GM18907 (cell line): ENCODE measurements at regions not wholly inside any gene's neighbourhood (a gene's known extent, or its start where the extent isn't known, plus 50 kb on each side); places are given as distances from the start of the nearest gene placed in this dataset.
"Not testable (repeated sequence)": the region's sequence is repeated elsewhere in the genome, so short reads cannot be mapped to it uniquely, and the experiment has no call there.

Experiments
- ATAC-seq: cut with Tn5 transposase; IDR thresholded peaks from one replicate; pipeline ENCODE4 v1.9.1; 2021; ENCODE audit warnings: mild to moderate bottlenecking, moderate library complexity; ENCODE audit not compliant: unreplicated experiment

DNA sequence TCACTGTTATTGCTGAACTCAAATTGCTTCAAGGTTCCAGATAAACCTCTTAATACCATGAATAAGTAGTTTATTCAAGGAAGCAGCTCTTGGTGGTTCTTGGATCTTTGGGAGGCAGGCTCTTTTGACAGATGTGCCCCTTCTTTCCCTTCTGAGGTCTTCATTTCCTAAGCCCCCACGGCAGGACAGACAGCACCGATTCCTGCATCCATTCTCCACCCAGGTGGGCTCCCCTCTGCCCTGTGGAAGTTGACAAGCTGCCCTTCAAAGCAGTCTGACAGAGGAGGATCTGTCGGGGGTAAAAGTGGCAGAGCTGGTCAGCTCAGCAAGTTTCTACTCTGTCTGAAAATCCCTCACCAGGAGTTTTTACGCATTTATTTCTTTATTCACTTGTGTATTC lies 605.3 kb upstream of the B3GAT1 start:
- no peak for ATAC-seq

DNA sequence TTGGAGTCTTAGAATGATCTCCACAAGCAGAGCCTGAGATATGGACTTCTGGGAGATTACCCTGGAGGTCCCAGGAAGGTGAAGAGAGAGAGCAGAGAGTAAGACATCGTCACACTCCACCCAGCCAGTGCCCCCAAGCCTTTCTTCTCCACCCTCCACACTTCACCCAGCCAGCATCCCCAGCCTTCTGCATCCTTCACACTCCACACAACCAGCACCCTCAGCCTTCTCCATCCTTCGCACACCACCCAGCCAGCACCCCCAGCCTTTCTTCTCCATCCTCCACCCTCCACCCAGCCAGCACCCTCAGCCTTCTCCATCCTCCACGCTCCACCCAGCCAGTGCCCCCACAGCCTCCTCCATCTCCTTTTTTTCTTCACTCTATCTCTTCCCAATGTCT lies 603.9 kb upstream of the B3GAT1 start:
- no peak for ATAC-seq

DNA sequence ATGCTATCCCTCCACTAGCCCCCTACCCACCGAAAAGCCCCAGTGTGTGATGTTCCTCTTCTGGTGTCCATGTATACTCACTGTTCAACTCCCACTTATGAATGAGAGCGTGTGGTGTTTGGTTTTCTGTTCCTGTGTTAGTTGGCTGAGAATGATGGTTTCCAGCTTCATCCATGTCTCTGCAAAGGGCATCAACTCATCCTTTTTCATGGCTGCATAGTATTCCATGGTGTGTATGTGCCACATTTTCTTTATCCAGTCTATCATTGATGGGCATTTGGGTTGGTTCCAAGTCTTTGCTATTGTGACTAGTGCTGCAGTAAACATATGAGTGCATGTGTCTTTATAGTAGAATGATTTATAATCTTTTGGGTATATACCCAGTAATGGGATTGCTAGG lies 599.3 kb upstream of the B3GAT1 start:
- not testable (repeated sequence) for ATAC-seq

GRCh38 chr11:135009125-135009524 lies 597.1 kb upstream of the B3GAT1 start:
- ATAC-seq: no peak

DNA sequence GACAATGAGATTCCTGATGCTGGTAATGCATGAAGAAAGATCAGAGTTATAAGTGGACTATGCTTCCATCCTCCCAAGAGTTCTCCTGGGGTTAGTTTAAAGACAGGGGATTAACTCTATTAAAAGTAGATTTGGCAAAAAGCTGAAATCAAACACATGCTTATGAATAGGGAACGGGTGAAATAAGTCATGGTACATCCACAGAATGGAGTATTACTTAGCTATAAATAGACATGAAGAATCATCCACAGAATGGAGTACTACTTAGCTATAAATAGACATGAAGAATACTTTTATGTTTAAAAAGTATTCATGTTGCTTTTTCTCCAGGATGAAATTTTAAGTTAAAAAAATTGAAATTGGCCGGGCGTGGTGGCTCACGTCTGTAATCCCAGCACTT lies 596.4 kb upstream of the B3GAT1 start:
- ATAC-seq: no peak

GRCh38 chr11:135008001-135008405 lies 596.0 kb upstream of the B3GAT1 start:
- ATAC-seq: no peak

- ATAC-seq: no peak
Measured at GRCh38 chr11:135006800-135007199, 594.8 kb upstream of the B3GAT1 start.

DNA sequence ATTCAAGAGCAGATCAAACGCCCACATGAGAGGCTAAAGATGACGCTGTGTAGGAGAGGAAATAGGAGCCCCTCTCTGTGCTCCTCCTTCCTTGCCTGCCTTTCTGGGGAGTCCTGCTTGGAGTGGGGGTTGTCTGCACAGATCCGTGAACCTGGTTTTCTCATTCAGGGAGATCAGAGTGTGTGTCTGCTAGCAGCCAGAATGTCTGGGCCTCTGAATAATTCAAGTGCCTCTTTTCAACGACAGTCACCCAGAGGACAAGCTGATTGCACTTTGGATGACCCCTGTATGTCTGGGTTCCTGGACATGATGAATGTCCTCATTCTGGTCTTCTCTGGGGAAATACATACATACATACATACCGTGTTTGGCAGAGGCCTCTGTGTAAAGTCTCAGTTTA lies 592.5 kb upstream of the B3GAT1 start:
- no peak for ATAC-seq

DNA sequence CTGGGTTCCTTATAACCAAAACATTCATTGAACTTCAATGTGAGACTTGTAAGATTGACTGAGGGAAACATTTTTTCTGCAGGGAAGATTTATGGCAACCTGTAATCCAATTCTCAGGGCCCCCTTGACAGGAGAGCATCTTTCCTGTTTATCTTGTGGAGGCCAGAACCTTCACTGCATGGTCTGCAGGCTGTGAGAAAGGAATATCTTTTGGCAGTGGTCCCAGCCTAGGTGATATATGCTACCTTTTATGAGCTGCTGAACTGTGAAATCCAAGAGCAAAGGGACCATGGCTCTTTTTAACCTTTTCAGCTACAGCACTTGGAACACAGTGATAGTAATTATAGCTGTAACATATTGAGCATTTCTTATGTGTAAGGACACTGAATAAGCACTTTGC lies 590.2 kb upstream of the B3GAT1 start:
- ATAC-seq: no peak

DNA sequence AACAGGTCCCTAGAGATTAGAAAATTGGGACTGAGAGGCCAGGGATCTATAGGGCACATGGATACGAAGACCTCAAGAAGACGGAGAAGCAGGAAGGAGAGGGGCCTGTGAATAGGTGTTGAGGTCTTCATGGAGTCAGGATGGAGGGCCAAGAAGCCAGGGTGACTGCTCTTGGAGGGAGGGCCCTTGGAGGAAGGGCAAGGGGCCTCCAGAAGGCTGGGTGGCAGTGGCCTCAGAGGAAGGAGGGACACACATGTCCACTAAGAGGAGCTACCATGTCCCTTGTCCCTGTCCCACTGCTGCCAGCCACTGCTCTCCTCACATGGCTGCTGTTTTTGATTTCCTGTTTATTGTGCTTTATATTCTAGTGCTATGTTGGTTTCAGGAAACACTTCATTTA lies 589.5 kb upstream of the B3GAT1 start:
- ATAC-seq: no peak

DNA sequence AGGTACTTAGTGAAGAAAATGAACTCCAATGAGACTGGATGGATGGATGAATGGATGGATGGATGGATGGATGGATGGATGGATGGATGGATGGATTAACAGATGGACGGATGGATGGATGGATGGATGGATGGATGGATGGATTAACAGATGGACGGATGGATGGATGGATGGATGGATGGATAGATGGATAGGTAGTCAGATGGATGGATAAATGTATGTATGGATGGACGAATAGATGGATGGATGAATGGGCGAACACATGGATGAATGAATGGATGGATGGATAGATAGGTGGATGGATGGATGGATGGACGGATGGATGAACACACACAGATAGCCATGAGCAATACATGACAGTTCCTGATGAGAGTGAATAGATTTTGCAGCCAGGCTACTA lies 589.0 kb upstream of the B3GAT1 start:
- ATAC-seq: not testable (repeated sequence)

GRCh38 chr11:134999590-134999989 lies 587.5 kb upstream of the B3GAT1 start:
- ATAC-seq: no peak

GRCh38 chr11:134997652-134998320 lies 585.7 kb upstream of the B3GAT1 start:
- ATAC-seq: no peak

DNA sequence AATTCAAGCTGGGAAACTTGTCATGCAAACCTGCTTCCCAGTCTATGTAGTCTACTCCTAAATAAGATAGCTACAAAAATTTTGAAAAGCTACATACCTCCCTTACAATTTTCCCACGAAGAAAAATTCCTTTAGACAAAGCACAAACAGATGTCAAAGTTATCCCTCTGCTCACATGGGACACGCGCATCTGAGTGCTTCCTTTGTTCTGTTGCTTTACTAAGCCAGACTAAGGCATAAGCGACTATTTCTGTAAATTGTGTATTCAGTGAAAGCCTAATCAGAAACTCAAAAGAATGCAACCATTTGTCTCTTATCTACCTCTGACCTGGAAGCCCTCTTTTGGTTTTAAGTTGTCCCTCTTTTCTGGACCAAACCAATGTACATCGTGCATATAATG lies 583.7 kb upstream of the B3GAT1 start:
- ATAC-seq: no peak

- ATAC-seq: no peak
Measured at GRCh38 chr11:134994431-134994830, 582.4 kb upstream of the B3GAT1 start.

GRCh38 chr11:134993691-134994243 lies 581.7 kb upstream of the B3GAT1 start:
- ATAC-seq: no peak

GRCh38 chr11:134992981-134993380 lies 580.9 kb upstream of the B3GAT1 start:
- no peak for ATAC-seq

GRCh38 chr11:134988495-134988894 lies 576.5 kb upstream of the B3GAT1 start:
- ATAC-seq: no peak

DNA sequence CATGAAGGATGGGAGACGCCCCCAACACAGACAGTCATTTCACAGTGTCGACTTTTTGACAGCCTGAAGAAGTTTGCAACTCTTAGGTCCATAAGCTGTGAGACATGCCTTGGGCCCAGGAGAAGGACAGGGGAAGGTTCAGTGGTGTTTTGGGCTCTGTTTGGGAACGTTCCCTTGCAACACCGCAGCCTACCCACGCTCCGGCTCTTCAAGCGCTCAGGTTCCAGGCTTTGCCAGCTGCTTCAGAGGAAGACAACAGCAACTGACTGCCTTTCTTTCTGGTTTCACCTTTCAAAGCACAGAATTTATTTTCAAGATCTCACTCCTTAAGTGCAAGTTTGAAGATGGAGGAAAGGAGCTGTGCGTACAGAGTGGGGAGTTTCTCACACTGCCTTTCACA lies 575.8 kb upstream of the B3GAT1 start:
- no peak for ATAC-seq

DNA sequence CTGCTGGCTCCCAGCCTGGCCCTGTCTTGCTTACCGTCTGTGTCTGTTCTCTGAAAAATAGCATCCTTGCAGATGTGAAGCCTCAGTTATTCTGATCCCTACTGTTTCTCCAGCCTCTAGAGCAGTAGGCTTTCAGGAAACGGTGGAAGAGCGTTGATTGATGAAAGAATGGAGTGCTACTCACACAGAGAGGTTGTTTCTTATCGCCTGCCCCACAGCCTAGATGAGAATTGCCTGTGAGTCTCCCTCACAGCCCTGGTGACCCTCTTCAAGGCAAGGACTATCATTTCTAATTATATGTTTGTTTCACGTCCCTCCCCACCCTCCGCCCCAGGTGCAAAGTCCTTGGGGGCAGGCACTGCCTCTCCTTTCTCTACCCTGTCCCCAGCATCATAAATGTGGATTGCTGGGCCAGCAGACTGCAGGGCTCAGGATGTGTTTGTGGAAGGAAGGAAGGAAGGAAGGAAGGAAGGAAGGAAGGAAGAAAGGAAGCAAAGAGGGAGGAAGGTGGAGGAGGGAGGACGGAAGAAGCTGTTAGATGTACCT lies 575.3 kb upstream of the B3GAT1 start:
- ATAC-seq: no peak

GRCh38 chr11:134984421-134984820 lies 572.4 kb upstream of the B3GAT1 start:
- ATAC-seq: no peak

- ATAC-seq: not testable (repeated sequence)
Measured at GRCh38 chr11:134982432-134982831, 570.4 kb upstream of the B3GAT1 start.

DNA sequence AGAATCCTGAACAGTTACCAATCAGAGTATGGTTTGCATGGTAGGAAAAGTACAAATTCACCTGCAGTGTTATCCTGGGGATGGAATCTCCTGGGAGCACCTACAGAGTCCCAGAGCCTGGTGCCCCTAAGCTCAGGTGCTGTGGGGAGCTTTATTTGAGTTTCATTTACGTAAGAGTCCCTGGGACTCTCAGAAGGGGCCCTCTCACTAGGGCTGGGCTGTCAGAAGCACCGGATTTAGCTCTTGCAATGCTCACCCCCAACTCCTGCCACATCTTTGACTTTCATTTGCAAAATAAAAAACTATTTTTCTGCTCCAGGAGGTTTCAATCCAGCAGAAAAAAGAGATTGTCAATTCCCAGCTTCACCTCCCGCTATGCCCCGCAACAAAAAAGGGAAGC lies 569.8 kb upstream of the B3GAT1 start:
- ATAC-seq: no peak
